ENCODE measurements at regions not wholly inside any gene's neighbourhood (a gene's known extent, or its start where the extent isn't known, plus 50 kb on each side); places are given as distances from the start of the nearest gene placed in this dataset.
A peak's percentile ranks its signal among the peaks of the same experiment; 100 is the strongest.

GRCh38 chr17:27400991-27401390 lies 55.3 kb upstream of the KSR1 start:
- H3K27ac Mint-ChIP-seq = no peak overlapping the region
- no peaks in the 10 kb centered on the region for H3K4me1 Mint-ChIP-seq (ENCODE audit: unreplicated experiment)
- no peaks in the 10 kb centered on the region for H3K36me3 Mint-ChIP-seq
- H3K9me3 Mint-ChIP-seq = peaks cover 4% of the 10 kb centered on the region
- H3K4me3 Mint-ChIP-seq = no peak overlapping the region
- no peak for TF ChIP-seq CTCF (conservative IDR thresholded peaks at IDR 0.05)
- no peak for DNase-seq (ENCODE audit: extremely low spot score, unreplicated experiment)
- peaks cover 6% of the 10 kb centered on the region for H3K27me3 Mint-ChIP-seq

- Mint-ChIP-seq H3K36me3 (no peaks in the 10 kb centered on the region), H3K4me3 (no peak overlapping the region), H3K27ac (no peak overlapping the region), H3K27me3 (no peaks in the 10 kb centered on the region), H3K4me1 (ENCODE audit: unreplicated experiment) (no peaks in the 10 kb centered on the region), H3K9me3 (no peaks in the 10 kb centered on the region)
- TF ChIP-seq CTCF (conservative IDR thresholded peaks at IDR 0.05) = no peak
- DNase-seq (ENCODE audit: extremely low spot score, unreplicated experiment) = peak; percentile 8
These were observed 53.3 kb upstream of the KSR1 start for GRCh38 chr17:27402943-27403342.

- no peak for TF ChIP-seq CTCF (conservative IDR thresholded peaks at IDR 0.05)
- DNase-seq (ENCODE audit: extremely low spot score, unreplicated experiment) = peak; percentile 32
- Mint-ChIP-seq H3K27ac (no peak overlapping the region), H3K9me3 (no peaks in the 10 kb centered on the region), H3K36me3 (no peaks in the 10 kb centered on the region), H3K4me3 (no peak overlapping the region), H3K27me3 (peaks cover 4% of the 10 kb centered on the region), H3K4me1 (ENCODE audit: unreplicated experiment) (peaks cover 3% of the 10 kb centered on the region)
These were observed 52.7 kb upstream of the KSR1 start for GRCh38 chr17:27403480-27404005.

GRCh38 chr17:27404676-27405075 lies 51.6 kb upstream of the KSR1 start:
- Mint-ChIP-seq H3K36me3 (no peaks in the 10 kb centered on the region), H3K27ac (no peak overlapping the region), H3K9me3 (no peaks in the 10 kb centered on the region), H3K27me3 (peaks cover 8% of the 10 kb centered on the region), H3K4me1 (ENCODE audit: unreplicated experiment) (peaks cover 7% of the 10 kb centered on the region), H3K4me3 (no peak overlapping the region)
- no peak for TF ChIP-seq CTCF (conservative IDR thresholded peaks at IDR 0.05)
- DNase-seq (ENCODE audit: extremely low spot score, unreplicated experiment) = peak; percentile 7
